BLaER1 treated with 17β-estradiol and CSF1 and Interleukin-3, amounts not matched to agents 10 nM and 100 nM (cell line): ENCODE measurements at regions not wholly inside any gene's neighbourhood (a gene's known extent, or its start where the extent isn't known, plus 50 kb on each side); places are given as distances from the start of the nearest gene placed in this dataset.

ENCODE experiments used
- H3K27ac ChIP-seq, 11 experiments: shearing (Covaris generic); formaldehyde crosslinking; 2 replicates each; pipeline ENCODE4 v1.8.1; 2022
- H3K27me3 ChIP-seq, 11 experiments: shearing (Covaris generic); formaldehyde crosslinking; 2 replicates each; pipeline ENCODE4 v1.8.1; 2022
- H3K36me3 ChIP-seq, 11 experiments: shearing (Covaris generic); formaldehyde crosslinking; 2 replicates each; pipeline ENCODE4 v1.8.1; 2022
- H3K4me1 ChIP-seq, 10 experiments: shearing (Covaris generic); formaldehyde crosslinking; 2 replicates each; pipeline ENCODE4 v1.8.1; 2022
- H3K4me2 ChIP-seq, 11 experiments: shearing (Covaris generic); formaldehyde crosslinking; 2 replicates each; pipeline ENCODE4 v1.8.1; 2022
- H3K4me3 ChIP-seq, 10 experiments: shearing (Covaris generic); formaldehyde crosslinking; 2 replicates each; pipeline ENCODE4 v1.8.1; 2022
- H3K9ac ChIP-seq, 11 experiments: shearing (Covaris generic); formaldehyde crosslinking; 2 replicates each; pipeline ENCODE4 v1.8.1; 2022
- H3K9me3 ChIP-seq, 11 experiments: shearing (Covaris generic); formaldehyde crosslinking; replicated peaks in 1 of 11; 2 replicates each; pipeline ENCODE4 v1.8.1; 2022
- H4K20me1 ChIP-seq, 11 experiments: shearing (Covaris generic); formaldehyde crosslinking; 2 replicates each; pipeline ENCODE4 v1.8.1; 2022
- Cebpa-rat ChIP-seq, 11 experiments: shearing (Covaris generic); IDR thresholded peaks; 2 replicates each; pipeline ENCODE4 v1.8.1; 2022

DNA sequence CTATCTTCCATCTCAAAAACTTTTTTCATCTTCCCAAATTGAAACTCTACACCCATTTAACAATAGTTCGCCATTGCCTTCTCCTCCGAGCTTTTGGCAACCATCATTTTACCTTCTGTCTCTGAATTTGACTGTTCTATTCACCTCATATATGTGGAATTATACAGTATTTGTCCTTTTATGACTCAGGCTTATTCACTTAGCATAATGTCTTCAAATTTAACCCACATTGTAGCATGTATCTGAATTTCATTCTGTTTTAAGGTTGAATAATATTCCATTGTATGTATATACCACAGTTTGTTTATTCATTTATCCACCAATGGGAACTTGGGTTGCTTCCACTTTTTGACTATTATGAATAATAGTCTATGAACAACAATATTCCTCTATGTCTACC is 233.9 kb downstream of the GPD2 start:
- H3K9ac ChIP-seq: no peak overlapping the region
- no peak for TF ChIP-seq Cebpa-rat (IDR thresholded peaks at IDR 0.05)
- H3K36me3 ChIP-seq: no peaks in the 10 kb centered on the region
- H4K20me1 ChIP-seq: no peaks in the 10 kb centered on the region
- H3K9me3 ChIP-seq: peaks cover 6 to 14% (median 10%) of the 10 kb centered on the region in 11 experiments; a peak in 17 of 22 replicates
- H3K4me1 ChIP-seq: no peaks in the 10 kb centered on the region
- no peak overlapping the region for H3K4me2 ChIP-seq
- no peak overlapping the region for H3K27ac ChIP-seq
- no peak overlapping the region for H3K4me3 ChIP-seq
- no peaks in the 10 kb centered on the region for H3K27me3 ChIP-seq

DNA sequence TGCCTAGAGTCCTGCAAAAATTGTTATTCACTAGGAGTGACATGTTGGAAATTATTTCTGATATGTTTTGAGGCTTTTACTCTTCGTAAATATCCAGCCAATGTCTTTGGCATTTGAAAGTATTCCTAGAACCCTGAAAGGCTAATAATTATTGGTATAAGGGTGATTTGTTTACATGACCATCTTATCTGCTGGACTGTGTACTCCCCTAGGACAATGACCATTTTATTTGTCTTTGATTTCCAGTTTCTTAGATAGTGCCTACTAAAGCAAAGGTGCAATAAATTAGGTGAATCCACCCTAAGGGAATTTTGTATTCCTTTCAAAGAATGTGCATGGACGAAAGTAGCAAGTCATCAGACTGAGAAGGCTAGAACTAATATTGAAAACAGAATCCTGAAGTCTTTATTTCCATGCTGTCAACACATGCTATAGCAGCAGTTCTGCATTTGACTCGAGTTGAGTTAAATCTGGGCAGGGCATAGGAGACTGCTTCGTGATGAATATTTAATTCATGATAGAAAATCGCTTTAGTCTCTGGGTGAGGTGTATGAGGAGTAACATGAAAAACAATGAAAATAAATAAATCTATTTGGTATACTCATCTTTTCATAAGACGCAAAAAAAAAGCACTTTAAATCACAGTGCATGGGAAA is 235.7 kb downstream of the GPD2 start:
- Histone ChIP-seq H3K27ac (no peak overlapping the region), H3K36me3 (no peaks in the 10 kb centered on the region), H3K4me3 (no peak overlapping the region), H4K20me1 (no peaks in the 10 kb centered on the region), H3K4me2 (no peak overlapping the region), H3K4me1 (no peaks in the 10 kb centered on the region), H3K9me3 (peaks cover 6 to 14% (median 10%) of the 10 kb centered on the region in 11 experiments; a peak in 17 of 22 replicates), H3K27me3 (no peaks in the 10 kb centered on the region), H3K9ac (no peak overlapping the region)
- no peak for TF ChIP-seq Cebpa-rat (IDR thresholded peaks at IDR 0.05)

DNA sequence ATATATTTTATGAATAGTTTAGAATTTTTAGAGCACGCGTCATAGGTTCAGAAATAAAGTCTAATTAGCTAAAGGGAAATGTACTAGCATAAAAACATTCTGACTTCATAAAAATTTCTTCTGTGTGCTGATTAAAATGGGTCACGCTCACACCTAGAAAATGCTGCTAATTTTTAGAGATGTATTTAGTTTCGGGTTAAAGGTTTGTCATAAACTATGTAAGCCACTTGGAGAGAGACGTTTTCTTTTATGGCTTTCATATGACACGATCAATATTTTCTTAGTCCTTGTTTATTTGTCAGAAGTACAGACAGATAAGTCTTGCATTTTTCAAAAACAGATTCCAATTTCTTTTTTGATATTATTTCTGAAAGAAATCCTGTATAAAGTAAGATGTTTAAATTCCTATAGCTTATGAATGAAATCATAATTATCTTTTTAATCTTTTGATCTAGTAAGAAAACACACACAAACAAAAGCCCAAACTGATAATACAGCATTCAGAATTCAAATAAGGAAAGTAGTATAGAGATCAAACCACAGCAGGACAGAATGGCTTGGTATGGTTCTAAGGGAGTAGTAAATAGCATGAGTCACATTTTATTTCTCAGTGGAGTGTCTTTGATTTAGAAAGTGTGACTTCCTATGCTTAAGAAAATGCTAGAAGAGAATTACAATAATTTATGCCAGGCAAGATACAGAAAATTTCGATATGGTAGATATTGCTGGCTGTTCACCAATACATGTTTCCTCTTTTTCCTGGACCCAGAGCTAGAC is 236.6 kb downstream of the GPD2 start:
- Histone ChIP-seq H3K4me2 (no peak overlapping the region), H3K4me1 (no peaks in the 10 kb centered on the region), H3K9me3 (peaks cover 5 to 10% (median 9%) of the 10 kb centered on the region in 11 experiments; a peak in 17 of 22 replicates)

DNA sequence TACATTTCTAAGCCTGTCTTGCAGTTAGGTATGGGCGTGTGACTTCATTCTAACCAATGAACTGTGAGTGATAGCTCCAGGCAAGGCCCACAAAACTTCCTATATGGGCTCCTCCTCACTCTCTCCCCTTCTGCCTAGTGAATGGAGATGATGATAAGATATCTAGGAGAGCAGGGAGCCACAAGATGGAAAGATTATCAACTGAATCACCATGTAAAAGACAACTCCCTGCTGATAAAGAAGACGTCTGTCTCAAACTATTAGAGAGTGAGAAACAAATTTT is 237.1 kb downstream of the GPD2 start:
- H3K4me2 ChIP-seq: no peak overlapping the region
- H4K20me1 ChIP-seq: no peaks in the 10 kb centered on the region
- H3K9me3 ChIP-seq: peaks cover under 1 to 5% (median 4%) of the 10 kb centered on the region in 11 experiments; a peak in 14 of 22 replicates
- no peak overlapping the region for H3K27ac ChIP-seq
- H3K36me3 ChIP-seq: no peaks in the 10 kb centered on the region
- no peaks in the 10 kb centered on the region for H3K4me1 ChIP-seq
- H3K4me3 ChIP-seq: no peak overlapping the region
- no peaks in the 10 kb centered on the region for H3K27me3 ChIP-seq
- TF ChIP-seq Cebpa-rat (IDR thresholded peaks at IDR 0.05): no peak
- H3K9ac ChIP-seq: no peak overlapping the region

More for the DNA sequence above, 236.6 kb downstream of the GPD2 start:
- no peak overlapping the region for H3K27ac ChIP-seq
- H3K36me3 ChIP-seq: no peaks in the 10 kb centered on the region
- H4K20me1 ChIP-seq: no peaks in the 10 kb centered on the region
- H3K4me3 ChIP-seq: no peak overlapping the region
- TF ChIP-seq Cebpa-rat (IDR thresholded peaks at IDR 0.05): no peak
- no peaks in the 10 kb centered on the region for H3K27me3 ChIP-seq
- no peak overlapping the region for H3K9ac ChIP-seq

DNA sequence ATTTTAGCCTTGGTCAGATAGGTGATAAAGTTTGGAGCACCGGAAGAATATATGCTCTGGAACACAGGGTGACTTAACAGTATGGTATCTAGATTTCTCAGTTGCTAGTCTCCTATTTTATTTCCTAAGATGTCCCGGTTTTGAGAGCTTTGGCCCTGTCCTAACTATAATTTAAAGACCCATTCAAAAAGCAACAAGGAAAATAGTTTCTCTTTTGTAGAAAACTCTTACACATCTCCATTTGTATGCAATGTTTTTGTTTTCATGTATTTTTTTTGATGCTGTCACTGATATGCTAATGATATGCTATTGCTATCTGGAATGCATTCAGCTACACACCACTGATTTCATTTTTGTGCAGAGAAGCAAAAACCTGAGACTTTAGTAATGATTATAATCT is 237.8 kb downstream of the GPD2 start:
- no peaks in the 10 kb centered on the region for H4K20me1 ChIP-seq
- H3K4me1 ChIP-seq: no peaks in the 10 kb centered on the region
- no peak for TF ChIP-seq Cebpa-rat (IDR thresholded peaks at IDR 0.05)
- no peak overlapping the region for H3K27ac ChIP-seq
- H3K4me2 ChIP-seq: no peak overlapping the region
- H3K9ac ChIP-seq: no peak overlapping the region
- H3K27me3 ChIP-seq: no peaks in the 10 kb centered on the region
- no peaks in the 10 kb centered on the region for H3K36me3 ChIP-seq
- H3K4me3 ChIP-seq: no peak overlapping the region
- H3K9me3 ChIP-seq: no peaks in the 10 kb centered on the region

DNA sequence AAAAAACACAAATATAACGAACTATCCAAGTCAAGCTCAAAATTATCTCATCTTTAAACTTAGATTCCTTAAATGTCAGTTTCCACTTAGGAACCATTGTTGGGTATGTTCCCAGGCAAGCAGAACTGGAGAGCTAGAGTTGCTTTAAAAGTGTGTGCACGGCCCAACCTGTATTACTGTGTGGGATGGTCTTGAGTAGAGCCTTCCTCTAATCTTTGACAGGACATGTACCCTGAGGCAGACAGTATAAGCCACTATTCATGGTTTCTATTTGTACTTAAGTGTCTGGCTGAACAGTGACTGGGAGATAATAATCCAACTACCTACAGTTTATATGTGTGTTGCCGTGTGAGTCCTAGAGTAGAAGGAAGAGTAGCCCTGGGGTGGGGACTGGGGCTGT is 239.7 kb downstream of the GPD2 start:
- no peaks in the 10 kb centered on the region for H3K36me3 ChIP-seq
- H3K27me3 ChIP-seq: no peaks in the 10 kb centered on the region
- H3K9me3 ChIP-seq: no peaks in the 10 kb centered on the region
- no peak overlapping the region for H3K4me3 ChIP-seq
- TF ChIP-seq Cebpa-rat (IDR thresholded peaks at IDR 0.05): no peak
- no peak overlapping the region for H3K9ac ChIP-seq
- no peak overlapping the region for H3K4me2 ChIP-seq
- H3K27ac ChIP-seq: no peak overlapping the region
- no peaks in the 10 kb centered on the region for H3K4me1 ChIP-seq
- no peaks in the 10 kb centered on the region for H4K20me1 ChIP-seq

DNA sequence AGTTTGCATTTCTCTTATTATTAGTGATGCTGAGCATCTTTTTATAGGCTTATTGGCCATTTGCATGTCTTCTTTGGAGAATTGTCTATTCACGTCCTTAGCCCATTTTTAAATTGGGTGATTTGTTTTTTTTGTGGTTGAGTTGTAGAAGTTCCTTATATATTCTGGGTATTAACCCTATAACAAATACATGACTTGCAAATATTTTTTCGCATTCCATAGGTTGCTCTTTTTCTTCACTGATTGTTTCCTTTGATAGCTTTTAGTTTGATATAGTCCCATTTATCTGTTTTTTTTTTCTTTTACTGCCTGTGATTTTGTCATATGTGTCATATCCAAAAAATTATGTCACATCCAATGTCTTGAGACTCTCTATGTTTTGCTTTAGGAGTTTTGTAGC is 243.6 kb downstream of the GPD2 start:
- H3K4me1 ChIP-seq: no peaks in the 10 kb centered on the region
- no peak overlapping the region for H3K9ac ChIP-seq
- H3K27ac ChIP-seq: no peak overlapping the region
- H3K36me3 ChIP-seq: no peaks in the 10 kb centered on the region
- H3K4me2 ChIP-seq: no peak overlapping the region
- no peaks in the 10 kb centered on the region for H3K27me3 ChIP-seq
- H3K9me3 ChIP-seq: no peaks in the 10 kb centered on the region
- no peak for TF ChIP-seq Cebpa-rat (IDR thresholded peaks at IDR 0.05)
- no peaks in the 10 kb centered on the region for H4K20me1 ChIP-seq
- H3K4me3 ChIP-seq: no peak overlapping the region

DNA sequence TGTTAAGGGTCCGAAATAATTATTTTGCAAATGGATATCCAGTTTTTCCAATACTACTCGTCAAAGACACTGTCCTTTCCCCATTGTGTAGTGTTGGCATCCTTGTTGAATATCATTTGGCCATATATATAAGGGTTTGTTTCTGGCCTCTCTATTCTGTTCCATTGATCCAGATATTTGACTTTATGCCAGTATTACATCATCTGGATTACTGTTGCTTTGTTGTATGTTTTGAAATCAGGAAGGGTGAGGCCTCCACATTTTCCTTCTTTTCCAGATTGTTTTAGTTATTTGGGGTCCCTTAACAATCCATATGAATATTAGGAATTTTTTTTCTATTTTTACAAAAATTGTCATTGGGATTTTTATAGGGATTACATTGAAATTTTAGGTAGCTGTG is 244.1 kb downstream of the GPD2 start:
- TF ChIP-seq Cebpa-rat (IDR thresholded peaks at IDR 0.05): no peak
- no peaks in the 10 kb centered on the region for H4K20me1 ChIP-seq
- no peak overlapping the region for H3K4me2 ChIP-seq
- H3K4me1 ChIP-seq: no peaks in the 10 kb centered on the region
- H3K4me3 ChIP-seq: no peak overlapping the region
- H3K27me3 ChIP-seq: no peaks in the 10 kb centered on the region
- no peak overlapping the region for H3K27ac ChIP-seq
- H3K36me3 ChIP-seq: no peaks in the 10 kb centered on the region
- H3K9me3 ChIP-seq: no peaks in the 10 kb centered on the region
- H3K9ac ChIP-seq: no peak overlapping the region

DNA sequence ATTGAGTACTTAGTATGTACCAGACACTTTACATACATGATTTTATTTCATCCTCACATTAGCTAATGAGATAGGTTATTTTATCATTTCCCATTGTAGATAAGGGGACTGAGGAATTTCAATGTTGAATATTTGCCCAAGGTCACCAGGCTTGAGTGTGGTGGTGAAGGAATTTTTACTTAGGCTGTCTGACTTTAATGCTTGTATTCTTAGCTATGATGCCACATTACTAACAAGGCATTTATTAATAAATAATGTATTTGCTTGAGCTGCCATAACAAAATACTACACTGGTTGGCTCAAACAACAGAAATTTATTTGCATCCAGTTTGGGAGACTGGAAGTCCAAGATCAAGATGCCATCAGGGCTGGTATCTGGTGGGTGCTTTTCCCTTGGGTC is 250.9 kb downstream of the GPD2 start:
- H4K20me1 ChIP-seq: no peaks in the 10 kb centered on the region
- no peak overlapping the region for H3K4me3 ChIP-seq
- H3K4me2 ChIP-seq: no peak overlapping the region
- 0 out of 22 replicates have a peak, but pooled peaks cover 0 to 5% (median 0%) of the 10 kb centered on the region in 11 experiments for H3K9me3 ChIP-seq
- no peaks in the 10 kb centered on the region for H3K27me3 ChIP-seq
- H3K36me3 ChIP-seq: no peaks in the 10 kb centered on the region
- H3K4me1 ChIP-seq: 0 out of 20 replicates have a peak, but pooled peaks cover 0 to 5% (median 0%) of the 10 kb centered on the region in 10 experiments
- no peak overlapping the region for H3K9ac ChIP-seq
- TF ChIP-seq Cebpa-rat (IDR thresholded peaks at IDR 0.05): no peak
- no peak overlapping the region for H3K27ac ChIP-seq

DNA sequence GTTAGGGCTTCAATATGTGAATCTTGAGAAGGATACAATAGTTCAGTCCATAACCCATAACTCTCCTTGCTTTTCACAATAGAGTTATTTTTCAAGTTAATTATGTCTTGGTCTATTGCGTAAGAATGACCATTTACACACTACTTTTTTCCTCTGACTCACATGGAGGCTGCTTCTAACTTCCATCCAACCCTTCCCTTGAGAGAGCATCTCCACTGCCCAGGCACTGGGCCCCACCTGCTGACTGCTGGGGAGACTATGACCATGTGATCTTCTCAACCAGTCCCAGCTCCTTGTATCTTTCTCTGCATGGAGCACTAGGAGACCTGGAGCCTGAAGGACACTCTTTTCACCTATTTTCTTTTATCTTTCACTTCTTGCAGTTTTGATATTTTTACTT is 251.5 kb downstream of the GPD2 start:
- no peak overlapping the region for H3K4me2 ChIP-seq
- no peaks in the 10 kb centered on the region for H4K20me1 ChIP-seq
- TF ChIP-seq Cebpa-rat (IDR thresholded peaks at IDR 0.05): peak; percentile 15 to 90 (median 75); a peak in 16 of 22 replicates
- H3K4me3 ChIP-seq: no peak overlapping the region
- 0 out of 22 replicates have a peak, but pooled peaks cover 0 to 5% (median 0%) of the 10 kb centered on the region in 11 experiments for H3K9me3 ChIP-seq
- H3K27ac ChIP-seq: no peak overlapping the region
- no peak overlapping the region for H3K9ac ChIP-seq
- no peaks in the 10 kb centered on the region for H3K36me3 ChIP-seq
- no peaks in the 10 kb centered on the region for H3K27me3 ChIP-seq
- 0 out of 20 replicates have a peak, but pooled peaks cover 0 to 5% (median 0%) of the 10 kb centered on the region in 10 experiments for H3K4me1 ChIP-seq
